Epidermal melanocyte (primary cell): ENCODE measurements at regions not wholly inside any gene's neighbourhood (a gene's known extent, or its start where the extent isn't known, plus 50 kb on each side); places are given as distances from the start of the nearest gene placed in this dataset.
"Not testable (repeated sequence)": the region's sequence is repeated elsewhere in the genome, so short reads cannot be mapped to it uniquely, and the experiment has no call there.

Source experiments
- DNase-seq: peaks from one replicate; pipeline ENCODE4 v3.0.0; 2011; ENCODE audit warnings: low spot score; ENCODE audit not compliant: insufficient read length

- DNase-seq = no peak
These were observed 274.5 kb downstream of the LPIN1 start for GRCh38 chr2:12020833-12021469.

GRCh38 chr2:12024197-12024907 lies 277.9 kb downstream of the LPIN1 start:
- DNase-seq = not testable (repeated sequence)

- DNase-seq = no peak
These were observed 280.7 kb downstream of the LPIN1 start for GRCh38 chr2:12027136-12027535.

- no peak for DNase-seq
These were observed 285.4 kb downstream of the LPIN1 start for GRCh38 chr2:12031866-12032265.

- DNase-seq = no peak
These were observed 286.0 kb downstream of the LPIN1 start for GRCh38 chr2:12032398-12032797.

GRCh38 chr2:12032975-12033374 lies 286.5 kb downstream of the LPIN1 start:
- DNase-seq = no peak

- DNase-seq = no peak
These were observed 287.1 kb downstream of the LPIN1 start for GRCh38 chr2:12033494-12033893.

- DNase-seq = no peak
These were observed 287.9 kb downstream of the LPIN1 start for GRCh38 chr2:12034382-12034781.

- no peak for DNase-seq
These were observed 288.7 kb downstream of the LPIN1 start for GRCh38 chr2:12035029-12035720.

GRCh38 chr2:12035956-12036639 lies 289.7 kb downstream of the LPIN1 start:
- no peak for DNase-seq

GRCh38 chr2:12036640-12036983 lies 290.2 kb downstream of the LPIN1 start:
- DNase-seq = no peak

- no peak for DNase-seq
These were observed 290.9 kb downstream of the LPIN1 start for GRCh38 chr2:12037301-12037700.

GRCh38 chr2:12041236-12041635 lies 294.8 kb downstream of the LPIN1 start:
- no peak for DNase-seq

GRCh38 chr2:12043131-12043530 lies 296.7 kb downstream of the LPIN1 start:
- DNase-seq = no peak

GRCh38 chr2:12044857-12045256 lies 298.4 kb downstream of the LPIN1 start:
- no peak for DNase-seq

- DNase-seq = no peak
These were observed 299.4 kb downstream of the LPIN1 start for GRCh38 chr2:12045864-12046291.

- peak; percentile 63 for DNase-seq
These were observed 300.2 kb downstream of the LPIN1 start for GRCh38 chr2:12046641-12047040.

- no peak for DNase-seq
These were observed 301.3 kb downstream of the LPIN1 start for GRCh38 chr2:12047761-12048160.

- DNase-seq = no peak
These were observed 302.1 kb downstream of the LPIN1 start for GRCh38 chr2:12048550-12048949.

GRCh38 chr2:12050396-12050795 lies 304.0 kb downstream of the LPIN1 start:
- DNase-seq = no peak

GRCh38 chr2:12051831-12052230 lies 305.4 kb downstream of the LPIN1 start:
- no peak for DNase-seq

GRCh38 chr2:12052796-12053195 lies 306.4 kb downstream of the LPIN1 start:
- no peak for DNase-seq
